NCI-H345 treated with DMSO at 0.1 percent for 48 hours (cell line): ENCODE measurements at regions not wholly inside any gene's neighbourhood (a gene's known extent, or its start where the extent isn't known, plus 50 kb on each side); places are given as distances from the start of the nearest gene placed in this dataset.
"Not testable (repeated sequence)": the region's sequence is repeated elsewhere in the genome, so short reads cannot be mapped to it uniquely, and the experiment has no call there.

Experiments
- DNase-seq: peaks from one replicate; lab custom pipeline; 2025; ENCODE audit not compliant: unreplicated experiment; lab: John Stamatoyannopoulos, UW

DNA sequence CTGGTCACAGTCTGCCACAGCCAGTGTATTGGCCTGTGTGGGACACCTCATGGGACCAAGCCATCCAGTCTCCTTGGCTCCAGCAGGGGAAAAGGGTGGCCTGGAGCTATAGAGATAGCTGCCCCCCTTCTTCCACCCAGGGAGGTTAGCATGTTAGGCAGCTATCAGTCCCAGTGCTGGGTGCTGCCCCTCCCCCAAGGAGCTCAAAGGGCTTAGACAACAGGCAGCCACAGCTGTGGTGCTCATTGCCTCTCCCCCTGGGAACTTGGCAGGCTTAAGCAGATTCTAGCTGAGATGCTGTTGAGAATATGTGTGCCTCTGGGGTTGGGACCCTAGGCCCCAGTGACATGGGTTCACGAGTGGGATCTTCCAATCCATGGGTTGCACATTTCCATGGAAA lies 226.0 kb upstream of the PTGER4 start:
- no peak for DNase-seq

DNA sequence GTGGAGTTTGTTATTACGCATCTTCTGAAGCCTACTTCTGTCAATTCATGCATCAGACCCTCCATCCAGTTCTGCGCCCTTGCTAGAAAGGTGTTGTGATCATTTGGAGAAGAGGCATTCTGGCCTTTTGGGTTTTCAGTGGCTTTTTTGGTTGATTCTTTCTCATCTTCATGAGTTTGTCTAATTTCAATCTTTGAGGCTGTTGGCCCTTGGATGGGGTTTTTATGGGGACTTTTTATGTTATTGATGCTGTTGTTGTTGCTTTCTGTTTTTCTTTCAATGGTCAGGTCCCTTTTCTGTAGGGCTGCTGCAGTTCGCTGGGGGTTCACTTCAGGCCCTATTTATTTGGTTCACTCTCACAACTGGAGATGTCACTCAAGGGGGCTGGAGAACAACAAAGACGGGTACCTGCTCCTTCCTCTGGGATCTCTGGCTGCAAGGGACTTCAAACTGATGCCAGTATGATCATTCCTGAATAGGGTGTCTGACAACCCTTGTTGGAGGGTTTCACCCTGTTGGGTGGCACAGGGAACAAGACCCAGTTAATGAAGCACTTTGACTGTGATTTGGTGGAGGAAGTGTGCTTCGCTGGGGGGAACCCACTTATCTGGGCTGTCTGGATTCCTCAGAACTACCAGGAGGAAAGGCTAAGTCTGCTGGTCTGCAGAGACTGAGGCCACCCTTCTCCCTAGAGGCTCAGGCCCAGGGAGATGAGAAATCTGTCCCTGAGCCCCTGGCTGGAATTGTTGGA lies 226.7 kb upstream of the PTGER4 start:
- no peak for DNase-seq

DNA sequence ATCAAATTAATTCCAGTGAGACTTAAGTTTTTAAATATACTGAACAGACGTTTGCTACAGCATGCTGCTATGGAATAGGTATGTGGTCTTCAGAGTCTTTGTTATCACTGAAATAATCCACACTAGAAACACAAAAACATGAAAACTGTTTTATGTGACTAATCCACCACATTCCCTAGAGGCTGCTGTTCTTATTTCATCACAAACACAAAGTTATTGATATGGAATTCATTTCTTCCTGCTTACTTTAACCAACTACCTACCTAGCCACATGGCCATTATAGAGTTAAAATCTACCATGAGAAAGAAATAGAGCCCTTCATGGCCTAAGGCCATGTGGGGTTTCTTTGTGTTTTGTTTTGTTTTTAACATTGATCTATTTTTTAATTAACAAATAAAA lies 232.3 kb upstream of the PTGER4 start:
- DNase-seq = no peak

- DNase-seq = no peak
These were observed 232.8 kb upstream of the PTGER4 start for GRCh38 chr5:40446910-40447309.

GRCh38 chr5:40442346-40442745 lies 237.4 kb upstream of the PTGER4 start:
- DNase-seq = no peak

GRCh38 chr5:40441733-40442132 lies 238.0 kb upstream of the PTGER4 start:
- no peak for DNase-seq

- DNase-seq = no peak
These were observed 239.0 kb upstream of the PTGER4 start for GRCh38 chr5:40440746-40441145.

DNA sequence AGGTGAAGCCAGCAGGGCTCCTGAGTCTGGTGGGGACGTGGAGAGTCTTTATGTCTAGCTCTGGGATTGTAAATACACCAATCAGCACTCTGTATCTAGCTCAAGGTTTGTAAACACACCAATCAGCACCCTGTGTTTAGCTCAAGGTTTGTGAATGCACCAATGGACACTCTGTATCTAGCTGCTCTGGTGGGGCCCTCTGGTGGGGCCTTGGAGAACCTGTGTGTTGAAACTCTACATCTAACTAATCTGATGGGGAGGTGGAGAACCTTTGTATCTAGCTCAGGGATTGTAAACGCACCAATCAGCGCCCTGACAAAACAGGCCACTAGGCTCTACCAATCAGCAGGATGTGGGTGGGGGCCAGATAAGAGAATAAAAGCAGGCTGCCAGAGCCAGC lies 240.6 kb upstream of the PTGER4 start:
- not testable (repeated sequence) for DNase-seq

GRCh38 chr5:40438646-40439045 lies 241.1 kb upstream of the PTGER4 start:
- not testable (repeated sequence) for DNase-seq

DNA sequence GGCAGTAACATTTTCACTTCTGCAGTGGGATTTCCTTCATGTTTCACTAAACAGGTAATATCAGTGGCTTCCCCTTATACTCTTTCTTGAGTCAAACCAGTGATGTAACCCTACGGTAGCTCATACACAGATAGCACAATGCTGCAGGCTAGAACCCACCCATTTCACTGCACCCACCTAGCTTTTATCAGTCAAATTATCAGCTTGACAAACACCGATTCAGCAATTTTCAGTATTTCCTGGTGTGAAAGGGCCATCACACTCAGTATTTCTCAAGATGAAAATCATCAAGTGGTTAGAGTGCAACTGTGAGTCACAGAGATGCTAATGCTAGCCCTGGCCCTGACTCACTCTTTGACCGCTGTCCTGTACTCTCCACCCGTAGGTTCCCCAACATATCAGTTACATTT lies 242.3 kb upstream of the PTGER4 start:
- DNase-seq = no peak

GRCh38 chr5:40436535-40437237 lies 243.0 kb upstream of the PTGER4 start:
- DNase-seq = no peak

GRCh38 chr5:40435706-40436105 lies 244.0 kb upstream of the PTGER4 start:
- DNase-seq = not testable (repeated sequence)

- no peak for DNase-seq
These were observed 246.9 kb upstream of the PTGER4 start for GRCh38 chr5:40432836-40433235.

DNA sequence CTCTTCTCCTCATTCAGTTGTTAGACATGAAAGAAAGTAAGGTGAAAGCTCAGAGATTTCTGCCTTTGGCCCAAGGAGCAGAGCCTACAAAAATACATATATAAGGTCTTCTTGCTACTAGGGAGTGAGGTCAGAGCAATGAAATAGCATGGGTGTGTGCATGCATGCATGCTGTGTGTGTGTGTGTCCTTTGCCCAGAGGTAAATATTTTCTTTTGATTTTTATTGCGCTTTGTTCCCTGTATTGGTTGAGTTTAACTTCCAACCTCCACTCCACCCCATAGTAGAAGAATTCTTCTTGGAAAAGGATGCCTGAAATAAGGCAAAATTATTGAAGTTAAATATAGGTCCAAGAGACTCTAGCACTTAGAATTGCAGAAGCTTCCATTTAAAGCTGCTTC lies 248.0 kb upstream of the PTGER4 start:
- DNase-seq = no peak

GRCh38 chr5:40430101-40430710 lies 249.5 kb upstream of the PTGER4 start:
- no peak for DNase-seq

DNA sequence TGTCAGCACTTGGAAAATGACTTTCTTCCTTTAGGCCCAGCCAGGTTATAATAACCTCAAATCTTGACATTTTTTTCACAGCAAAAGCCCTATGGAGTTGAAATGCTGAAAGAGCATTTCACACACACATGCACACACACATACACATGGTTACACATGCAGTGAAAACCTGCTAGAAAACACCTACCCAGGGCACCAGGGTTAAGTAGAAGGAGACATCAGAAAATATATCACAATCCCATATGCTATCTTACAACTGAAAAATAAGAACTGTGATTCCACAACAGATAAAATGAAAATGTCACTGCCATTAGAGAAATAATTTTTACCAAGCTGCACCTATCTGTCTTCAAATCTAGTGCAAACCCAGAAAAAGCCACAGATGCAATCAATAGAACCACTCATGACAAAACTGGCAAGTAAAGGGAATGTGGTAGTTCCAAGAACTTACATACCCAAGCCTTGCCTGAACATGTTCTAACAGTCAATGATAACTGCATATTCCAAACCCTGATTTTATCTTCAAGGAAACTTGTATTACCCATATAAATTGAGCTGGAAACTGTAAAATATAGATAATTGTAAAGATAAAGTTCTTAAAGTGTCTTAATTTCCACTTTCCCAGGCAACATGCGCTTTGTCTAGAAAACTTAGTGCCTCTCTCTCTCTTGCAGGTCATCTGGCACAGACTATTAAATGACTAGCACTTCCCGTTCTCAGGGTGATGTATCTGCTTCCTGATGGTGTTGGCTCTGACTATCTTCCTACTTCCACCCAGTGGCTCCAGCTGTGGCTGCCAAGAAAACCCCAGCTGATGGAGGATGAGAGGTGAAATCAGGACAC lies 250.2 kb upstream of the PTGER4 start:
- DNase-seq = no peak

DNA sequence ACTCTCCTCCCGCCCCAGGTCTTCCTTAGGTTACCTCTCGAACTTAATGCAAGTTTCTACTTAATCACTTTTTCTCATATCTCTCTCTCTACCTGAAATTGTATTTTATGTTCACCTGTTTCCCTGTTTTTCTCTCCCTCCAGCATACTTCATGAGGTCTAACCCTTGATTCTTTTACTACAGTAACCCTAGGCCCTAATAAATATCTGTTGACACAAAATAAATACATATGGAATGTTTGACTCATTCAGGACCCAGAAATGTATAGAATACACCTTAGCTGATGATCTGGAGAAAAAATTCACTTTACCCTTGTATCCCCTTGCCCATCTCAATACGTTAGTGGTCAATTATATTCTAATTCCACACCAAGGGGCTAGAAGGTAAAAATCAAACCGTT lies 250.9 kb upstream of the PTGER4 start:
- no peak for DNase-seq

GRCh38 chr5:40428126-40428525 lies 251.6 kb upstream of the PTGER4 start:
- DNase-seq = no peak

GRCh38 chr5:40417046-40417810 lies 262.5 kb upstream of the PTGER4 start:
- DNase-seq = not testable (repeated sequence)

DNA sequence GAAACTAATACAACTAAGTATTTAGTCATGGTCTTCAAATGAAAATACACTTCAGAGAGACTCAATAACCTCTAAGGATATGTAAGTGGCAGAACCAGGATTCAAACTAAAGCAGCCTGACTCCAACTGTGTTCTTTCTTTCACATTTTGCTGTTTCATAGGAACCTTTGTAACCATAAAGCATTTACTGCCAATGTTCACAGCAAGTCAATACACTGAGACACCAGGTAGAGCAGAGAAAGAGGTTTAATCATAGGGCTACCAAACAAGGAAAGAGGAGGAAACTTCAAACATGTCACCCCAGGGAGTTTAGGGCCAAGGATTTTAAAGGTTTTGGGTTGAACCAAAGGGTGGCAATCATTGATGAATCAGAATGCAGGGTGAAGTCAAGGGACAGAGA lies 263.1 kb upstream of the PTGER4 start:
- no peak for DNase-seq

- DNase-seq = no peak
These were observed 263.6 kb upstream of the PTGER4 start for GRCh38 chr5:40416098-40416497.
